ENCODE measurements at regions not wholly inside any gene's neighbourhood (a gene's known extent, or its start where the extent isn't known, plus 50 kb on each side); places are given as distances from the start of the nearest gene placed in this dataset.

DNA sequence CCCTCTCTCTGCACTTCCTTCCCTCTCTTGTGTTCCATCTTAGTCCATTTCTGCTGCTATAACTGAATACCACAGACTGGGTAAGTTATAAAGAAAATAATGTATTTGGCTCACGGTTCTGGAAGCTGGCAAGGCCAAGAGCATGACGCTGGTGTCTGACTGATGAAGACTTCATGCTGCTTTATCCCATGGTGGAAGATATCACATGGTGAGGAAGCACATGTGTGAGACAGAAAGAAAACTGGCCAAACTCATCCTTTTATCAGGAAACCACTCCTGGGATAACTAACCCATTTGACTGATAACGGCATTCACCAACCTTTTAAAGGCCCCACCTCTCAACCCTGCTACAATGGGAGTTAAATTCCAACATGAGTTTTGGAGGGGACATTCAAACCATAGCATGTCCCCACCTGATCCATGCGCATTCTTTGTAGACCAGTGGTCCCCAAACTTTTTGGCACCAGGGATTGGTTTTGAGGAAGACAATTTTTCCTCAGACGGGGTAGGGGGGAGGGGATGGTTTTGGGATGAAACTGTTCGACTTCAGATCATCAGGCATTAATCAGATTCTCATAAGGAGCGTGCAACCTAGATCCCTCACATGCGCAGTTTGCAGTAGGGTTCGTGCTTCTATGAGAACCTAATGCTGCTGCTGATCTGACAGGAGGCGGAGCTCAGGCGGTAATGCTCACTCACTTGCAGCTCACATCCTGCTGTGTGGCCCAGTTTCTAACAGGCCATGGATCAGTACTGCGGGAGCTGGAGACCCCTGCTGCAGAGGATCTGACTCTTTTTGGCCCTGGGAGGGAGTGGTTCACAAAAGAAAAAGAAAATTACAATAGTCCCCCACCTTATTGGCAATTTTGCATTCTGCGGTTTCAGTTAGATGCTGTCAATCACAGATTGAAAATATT, 61.6 kb upstream of the SMOX start:
- no peaks in the 10 kb centered on the region for H3K79me2 ChIP-seq (replicated peaks; ENCODE audit: insufficient read depth)
- peaks cover 21% of the 10 kb centered on the region for H3K4me1 Mint-ChIP-seq
- DNase-seq (ENCODE audit: low spot score) = no peak

More for the DNA sequence above, 61.6 kb upstream of the SMOX start:
- H3K4me3 Mint-ChIP-seq = no peak overlapping the region
- H3K27me3 ChIP-seq (ENCODE audit: insufficient read depth) = peaks cover 8% of the 10 kb centered on the region; the same call in 1 of the 2 replicates
- no peak overlapping the region for H3K4me3 ChIP-seq
- H2AFZ ChIP-seq = no peak overlapping the region
- peaks cover 15% of the 10 kb centered on the region; the same call in 1 of the 2 replicates for H3K4me1 ChIP-seq (ENCODE audit: insufficient read depth)
- H3K9me2 ChIP-seq (ENCODE audit: insufficient read depth) = no peaks in the 10 kb centered on the region
- no peaks in the 10 kb centered on the region for H3K36me3 Mint-ChIP-seq (ENCODE audit: low read depth)
- H3F3A ChIP-seq (replicated peaks; ENCODE audit: low read depth) = 0 out of 2 replicates have a peak, but pooled peaks cover 4% of the 10 kb centered on the region
- no peak overlapping the region for H3K27ac Mint-ChIP-seq
- no peaks in the 10 kb centered on the region for H3K36me3 ChIP-seq (ENCODE audit: insufficient read depth)
- no peaks in the 10 kb centered on the region for H3K9me3 Mint-ChIP-seq
- no peaks in the 10 kb centered on the region for H4K20me1 ChIP-seq (replicated peaks; ENCODE audit: insufficient read depth)
- ATAC-seq = no peak
- TF ChIP-seq ZNF462 (CRISPR knock-in tag; IDR thresholded peaks at IDR 0.05) (no peak), EZH2phosphoT487 (IDR thresholded peaks at IDR 0.05; ENCODE audit: unreplicated experiment) (no peak), ZNF331 (CRISPR knock-in tag; IDR thresholded peaks at IDR 0.05; ENCODE audit: low read depth) (no peak), EZH2 (IDR thresholded peaks at IDR 0.05; ENCODE audit: low read depth, unreplicated experiment) (no peak)
- TF ChIP-seq, protein P1, sequence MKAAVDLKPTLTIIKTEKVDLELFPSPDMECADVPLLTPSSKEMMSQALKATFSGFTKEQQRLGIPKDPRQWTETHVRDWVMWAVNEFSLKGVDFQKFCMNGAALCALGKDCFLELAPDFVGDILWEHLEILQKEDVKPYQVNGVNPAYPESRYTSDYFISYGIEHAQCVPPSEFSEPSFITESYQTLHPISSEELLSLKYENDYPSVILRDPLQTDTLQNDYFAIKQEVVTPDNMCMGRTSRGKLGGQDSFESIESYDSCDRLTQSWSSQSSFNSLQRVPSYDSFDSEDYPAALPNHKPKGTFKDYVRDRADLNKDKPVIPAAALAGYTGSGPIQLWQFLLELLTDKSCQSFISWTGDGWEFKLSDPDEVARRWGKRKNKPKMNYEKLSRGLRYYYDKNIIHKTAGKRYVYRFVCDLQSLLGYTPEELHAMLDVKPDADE (IDR thresholded peaks at IDR 0.05) = no peak
- H3K27me3 Mint-ChIP-seq (ENCODE audit: insufficient read depth, low read depth, poor library complexity) = peaks cover 14% of the 10 kb centered on the region
- no peak overlapping the region for H3K4me2 ChIP-seq
- no peak overlapping the region for H3K27ac ChIP-seq (ENCODE audit: low read depth)

Data from GM23338 (cell line).